ENCODE measurements at regions not wholly inside any gene's neighbourhood (a gene's known extent, or its start where the extent isn't known, plus 50 kb on each side); places are given as distances from the start of the nearest gene placed in this dataset.
"Not testable (repeated sequence)": the region's sequence is repeated elsewhere in the genome, so short reads cannot be mapped to it uniquely, and the experiment has no call there.

GRCh38 chr5:169389318-169389717, 88.4 kb upstream of the SLIT3 start:
- CTCF ChIA-PET = no interaction called here

DNA sequence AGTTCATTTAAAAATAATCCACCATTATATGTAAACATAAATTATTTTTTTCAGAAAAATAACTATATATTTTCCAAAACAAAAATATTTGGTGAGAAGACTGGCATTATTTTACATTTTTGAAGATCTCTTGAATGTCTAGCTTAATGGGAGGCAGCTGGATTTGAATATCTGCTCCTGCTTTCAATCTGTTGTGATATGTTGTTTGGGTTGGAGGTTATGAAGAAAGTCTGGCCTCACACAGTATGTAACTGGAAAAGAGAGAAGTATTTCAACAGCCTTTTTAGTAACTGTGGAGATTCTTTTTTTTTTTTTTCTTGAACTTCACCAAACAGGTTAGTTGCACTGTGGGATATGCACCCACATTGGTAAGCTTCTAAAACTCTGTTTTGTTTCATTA, 84.7 kb upstream of the SLIT3 start:
- Histone ChIP-seq H3K4me3 (ENCODE audit: control insufficient read depth in 1 of 7, extremely low read depth in 1 of 7, insufficient read depth in 4 of 7, low read depth in 2 of 7, low read length in 6 of 7) (no peak overlapping the region), H3K9me3 (ENCODE audit: control extremely low read depth in 1 of 5, control insufficient read depth in 4 of 5, insufficient read depth in 2 of 5, low read depth in 1 of 5, low read length in 4 of 5) (peaks cover 0 to 1% (median 0%) of the 10 kb centered on the region in 5 experiments), H3K27ac (ENCODE audit: insufficient read depth in 1 of 2, low read depth in 1 of 2, low read length in 2 of 2, poor library complexity in 1 of 2, severe bottlenecking in 2 of 2) (no peak overlapping the region), H3K36me3 (ENCODE audit: control insufficient read depth in 4 of 4, insufficient read depth in 4 of 4, low read length in 3 of 4) (no peaks in the 10 kb centered on the region), H3K4me1 (ENCODE audit: control extremely low read depth in 1 of 4, control insufficient read depth in 4 of 4, insufficient read depth in 4 of 4, low read length in 3 of 4) (no peaks in the 10 kb centered on the region), H3K27me3 (replicated peaks in 2 of 5; ENCODE audit: control insufficient read depth in 4 of 5, insufficient read depth in 5 of 5, low read length in 4 of 5) (peaks cover 0 to 2% (median 0%) of the 10 kb centered on the region in 5 experiments)
- CTCF ChIA-PET = no interaction called here
- POLR2A ChIA-PET = no interaction called here
- no peak for DNase-seq

More at GRCh38 chr5:169389318-169389717, 88.4 kb upstream of the SLIT3 start:
- Histone ChIP-seq H3K4me3 (ENCODE audit: control insufficient read depth in 1 of 7, extremely low read depth in 1 of 7, insufficient read depth in 4 of 7, low read depth in 2 of 7, low read length in 6 of 7) (no peak overlapping the region), H3K27me3 (replicated peaks in 2 of 5; ENCODE audit: control insufficient read depth in 4 of 5, insufficient read depth in 5 of 5, low read length in 4 of 5) (peaks cover 0 to 2% (median 0%) of the 10 kb centered on the region in 5 experiments), H3K27ac (ENCODE audit: insufficient read depth in 1 of 2, low read depth in 1 of 2, low read length in 2 of 2, poor library complexity in 1 of 2, severe bottlenecking in 2 of 2) (no peak overlapping the region), H3K9me3 (ENCODE audit: control extremely low read depth in 1 of 5, control insufficient read depth in 4 of 5, insufficient read depth in 2 of 5, low read depth in 1 of 5, low read length in 4 of 5) (peaks cover 0 to 2% (median 0%) of the 10 kb centered on the region in 5 experiments), H3K36me3 (ENCODE audit: control insufficient read depth in 4 of 4, insufficient read depth in 4 of 4, low read length in 3 of 4) (no peaks in the 10 kb centered on the region), H3K4me1 (ENCODE audit: control extremely low read depth in 1 of 4, control insufficient read depth in 4 of 4, insufficient read depth in 4 of 4, low read length in 3 of 4) (no peaks in the 10 kb centered on the region)
- DNase-seq = no peak
- 98% methylated on average over 5 of the region's 6 CpGs for WGBS (ENCODE audit: insufficient coverage)
- POLR2A ChIA-PET = no interaction called here

- no peak overlapping the region for H3K27ac ChIP-seq (ENCODE audit: insufficient read depth in 1 of 2, low read depth in 1 of 2, low read length in 2 of 2, poor library complexity in 1 of 2, severe bottlenecking in 2 of 2)
Observed at GRCh38 chr5:169384661-169385060, 83.7 kb upstream of the SLIT3 start.

DNA sequence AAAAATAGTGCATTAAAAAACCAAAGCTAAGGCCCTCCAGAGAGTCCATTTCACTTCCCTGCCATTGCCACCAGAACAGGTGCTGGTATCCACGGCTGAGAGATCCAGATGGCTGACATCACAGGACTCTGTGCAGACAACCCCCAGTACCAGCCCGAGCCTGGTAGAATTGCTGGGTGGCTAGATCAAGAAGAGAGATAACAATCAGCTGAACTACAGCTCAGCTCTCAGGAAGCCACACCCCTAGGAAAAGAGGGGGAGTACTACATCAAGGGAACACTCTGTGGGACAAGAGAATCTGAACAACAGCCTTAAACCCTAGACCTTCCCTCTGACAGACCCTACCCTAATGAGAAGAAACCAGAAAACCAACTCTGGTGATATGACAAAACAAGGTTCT, 73.8 kb upstream of the SLIT3 start:
- POLR2A ChIA-PET = no interaction called here
- Histone ChIP-seq H3K4me3 (ENCODE audit: control insufficient read depth in 1 of 7, extremely low read depth in 1 of 7, insufficient read depth in 4 of 7, low read depth in 2 of 7, low read length in 6 of 7) (no peak overlapping the region), H3K27me3 (replicated peaks in 2 of 5; ENCODE audit: control insufficient read depth in 4 of 5, insufficient read depth in 5 of 5, low read length in 4 of 5) (no peaks in the 10 kb centered on the region), H3K36me3 (ENCODE audit: control insufficient read depth in 4 of 4, insufficient read depth in 4 of 4, low read length in 3 of 4) (no peaks in the 10 kb centered on the region), H3K9me3 (ENCODE audit: control extremely low read depth in 1 of 5, control insufficient read depth in 4 of 5, insufficient read depth in 2 of 5, low read depth in 1 of 5, low read length in 4 of 5) (no peaks in the 10 kb centered on the region), H3K27ac (ENCODE audit: insufficient read depth in 1 of 2, low read depth in 1 of 2, low read length in 2 of 2, poor library complexity in 1 of 2, severe bottlenecking in 2 of 2) (no peak overlapping the region), H3K4me1 (ENCODE audit: control extremely low read depth in 1 of 4, control insufficient read depth in 4 of 4, insufficient read depth in 4 of 4, low read length in 3 of 4) (peaks cover 0 to 3% (median 0%) of the 10 kb centered on the region in 4 experiments)
- DNase-seq = no peak
- CTCF ChIA-PET = no interaction called here
- WGBS (ENCODE audit: insufficient coverage) = 60% methylated on average over 1 of the region's 2 CpGs

More at GRCh38 chr5:169384661-169385060, 83.7 kb upstream of the SLIT3 start:
- Histone ChIP-seq H3K9me3 (ENCODE audit: control extremely low read depth in 1 of 5, control insufficient read depth in 4 of 5, insufficient read depth in 2 of 5, low read depth in 1 of 5, low read length in 4 of 5) (peaks cover 0 to 1% (median 0%) of the 10 kb centered on the region in 5 experiments), H3K4me3 (ENCODE audit: control insufficient read depth in 1 of 7, extremely low read depth in 1 of 7, insufficient read depth in 4 of 7, low read depth in 2 of 7, low read length in 6 of 7) (no peak overlapping the region), H3K36me3 (ENCODE audit: control insufficient read depth in 4 of 4, insufficient read depth in 4 of 4, low read length in 3 of 4) (no peaks in the 10 kb centered on the region), H3K4me1 (ENCODE audit: control extremely low read depth in 1 of 4, control insufficient read depth in 4 of 4, insufficient read depth in 4 of 4, low read length in 3 of 4) (no peaks in the 10 kb centered on the region), H3K27me3 (replicated peaks in 2 of 5; ENCODE audit: control insufficient read depth in 4 of 5, insufficient read depth in 5 of 5, low read length in 4 of 5) (peaks cover 0 to 2% (median 0%) of the 10 kb centered on the region in 5 experiments)
- 79% methylated on average over 2 of the region's 5 CpGs for WGBS (ENCODE audit: insufficient coverage)
- ChIA-PET CTCF (no interaction called here), POLR2A (no interaction called here)
- no peak for DNase-seq

DNA sequence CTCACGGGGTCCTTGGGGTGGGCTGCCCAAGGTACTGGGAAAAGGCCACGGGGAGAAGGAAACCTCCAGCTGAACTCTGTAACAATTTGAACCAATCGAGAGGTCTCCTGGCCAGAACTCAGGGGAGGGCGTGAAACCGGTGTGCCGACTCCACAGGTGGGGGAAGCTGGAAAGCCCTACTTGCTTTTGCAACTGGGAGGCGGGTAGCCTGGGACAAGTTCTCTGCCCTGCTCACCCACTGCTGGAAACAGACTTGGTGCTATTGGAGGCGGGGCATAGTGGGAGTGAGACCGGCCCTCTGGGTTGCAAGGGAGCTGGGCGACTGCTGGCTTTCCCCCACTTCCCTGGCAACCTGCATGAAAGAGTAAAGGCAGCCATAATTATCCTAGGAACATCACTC, 73.2 kb upstream of the SLIT3 start:
- Histone ChIP-seq H3K4me3 (ENCODE audit: control insufficient read depth in 1 of 7, extremely low read depth in 1 of 7, insufficient read depth in 4 of 7, low read depth in 2 of 7, low read length in 6 of 7) (no peak overlapping the region), H3K36me3 (ENCODE audit: control insufficient read depth in 4 of 4, insufficient read depth in 4 of 4, low read length in 3 of 4) (no peaks in the 10 kb centered on the region), H3K4me1 (ENCODE audit: control extremely low read depth in 1 of 4, control insufficient read depth in 4 of 4, insufficient read depth in 4 of 4, low read length in 3 of 4) (peaks cover 0 to 3% (median 0%) of the 10 kb centered on the region in 4 experiments), H3K9me3 (ENCODE audit: control extremely low read depth in 1 of 5, control insufficient read depth in 4 of 5, insufficient read depth in 2 of 5, low read depth in 1 of 5, low read length in 4 of 5) (no peaks in the 10 kb centered on the region), H3K27me3 (replicated peaks in 2 of 5; ENCODE audit: control insufficient read depth in 4 of 5, insufficient read depth in 5 of 5, low read length in 4 of 5) (no peaks in the 10 kb centered on the region), H3K27ac (ENCODE audit: insufficient read depth in 1 of 2, low read depth in 1 of 2, low read length in 2 of 2, poor library complexity in 1 of 2, severe bottlenecking in 2 of 2) (no peak overlapping the region)
- CTCF ChIA-PET = no interaction called here
- 96% methylated on average over 8 of the region's 10 CpGs for WGBS (ENCODE audit: insufficient coverage)
- POLR2A ChIA-PET = no interaction called here
- DNase-seq = no peak

GRCh38 chr5:169371801-169372200, 70.9 kb upstream of the SLIT3 start:
- H3K4me1 ChIP-seq (ENCODE audit: control extremely low read depth in 1 of 4, control insufficient read depth in 4 of 4, insufficient read depth in 4 of 4, low read length in 3 of 4); H3K27ac ChIP-seq (ENCODE audit: insufficient read depth in 1 of 2, low read depth in 1 of 2, low read length in 2 of 2, poor library complexity in 1 of 2, severe bottlenecking in 2 of 2); H3K27me3 ChIP-seq (replicated peaks in 2 of 5; ENCODE audit: control insufficient read depth in 4 of 5, insufficient read depth in 5 of 5, low read length in 4 of 5); CTCF ChIA-PET; DNase-seq; H3K36me3 ChIP-seq (ENCODE audit: control insufficient read depth in 4 of 4, insufficient read depth in 4 of 4, low read length in 3 of 4); POLR2A ChIA-PET; H3K9me3 ChIP-seq (ENCODE audit: control extremely low read depth in 1 of 5, control insufficient read depth in 4 of 5, insufficient read depth in 2 of 5, low read depth in 1 of 5, low read length in 4 of 5); H3K4me3 ChIP-seq (ENCODE audit: control insufficient read depth in 1 of 7, extremely low read depth in 1 of 7, insufficient read depth in 4 of 7, low read depth in 2 of 7, low read length in 6 of 7): not testable (repeated sequence)
- WGBS (ENCODE audit: insufficient coverage) = 100% methylated on average over 1 of the region's 2 CpGs

DNA sequence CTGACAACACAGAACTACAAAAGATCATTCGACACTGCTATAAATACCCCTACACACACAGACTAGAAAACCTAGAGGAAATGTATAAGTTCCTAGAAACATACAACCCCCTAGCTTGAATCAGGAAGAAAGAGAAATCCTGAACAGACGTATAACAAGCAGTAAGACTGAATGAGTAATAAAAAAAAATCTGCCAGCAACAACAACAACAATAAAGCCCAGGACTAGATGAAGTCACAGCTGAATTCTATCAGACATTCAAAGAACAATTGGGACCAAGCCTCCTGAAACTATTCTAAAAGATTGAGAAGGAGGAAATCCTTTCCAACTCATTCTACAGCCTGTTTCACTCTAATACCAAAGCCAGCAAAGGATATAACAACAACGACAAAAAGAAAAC, 68.2 kb upstream of the SLIT3 start:
- Histone ChIP-seq H3K9me3 (ENCODE audit: control extremely low read depth in 1 of 5, control insufficient read depth in 4 of 5, insufficient read depth in 2 of 5, low read depth in 1 of 5, low read length in 4 of 5) (no peaks in the 10 kb centered on the region), H3K36me3 (ENCODE audit: control insufficient read depth in 4 of 4, insufficient read depth in 4 of 4, low read length in 3 of 4) (no peaks in the 10 kb centered on the region), H3K4me3 (ENCODE audit: control insufficient read depth in 1 of 7, extremely low read depth in 1 of 7, insufficient read depth in 4 of 7, low read depth in 2 of 7, low read length in 6 of 7) (no peak overlapping the region), H3K27ac (ENCODE audit: insufficient read depth in 1 of 2, low read depth in 1 of 2, low read length in 2 of 2, poor library complexity in 1 of 2, severe bottlenecking in 2 of 2) (no peak overlapping the region), H3K27me3 (replicated peaks in 2 of 5; ENCODE audit: control insufficient read depth in 4 of 5, insufficient read depth in 5 of 5, low read length in 4 of 5) (no peaks in the 10 kb centered on the region), H3K4me1 (ENCODE audit: control extremely low read depth in 1 of 4, control insufficient read depth in 4 of 4, insufficient read depth in 4 of 4, low read length in 3 of 4) (no peaks in the 10 kb centered on the region)
- DNase-seq = no peak
- ChIA-PET CTCF (no interaction called here), POLR2A (interaction anchor here (0.7 kb wide), 1 partner anchor 13 kb away, joined by 3 read pairs; no protein-coding TSS in a partner anchor)
- WGBS (ENCODE audit: insufficient coverage) = 56% methylated on average over 1 of the region's 3 CpGs
